ENCODE measurements at regions not wholly inside any gene's neighbourhood (a gene's known extent, or its start where the extent isn't known, plus 50 kb on each side); places are given as distances from the start of the nearest gene placed in this dataset.

DNA sequence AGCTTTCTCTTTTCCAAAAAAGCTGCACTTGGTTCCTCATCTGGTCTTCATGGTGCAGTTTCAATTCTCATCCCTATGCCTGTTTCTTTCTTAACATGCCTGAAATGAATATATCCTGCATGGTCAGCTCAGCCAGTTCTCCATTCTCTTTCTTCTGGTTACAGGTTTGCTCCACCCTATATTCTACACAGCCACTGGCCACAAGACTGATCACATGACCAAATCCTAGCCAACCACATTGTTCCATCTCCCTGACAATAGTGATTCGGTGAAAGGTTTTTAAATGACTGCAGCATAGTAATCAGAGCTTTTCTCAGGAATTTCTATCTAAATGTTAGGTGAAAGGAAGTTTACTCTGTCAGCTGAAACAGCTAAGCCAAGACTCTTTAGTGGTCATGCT lies 891.4 kb downstream of the METTL15 start:
- POLR2A ChIA-PET, result no interaction called here
- intact Hi-C loops (cut with micrococcal nuclease), result no loop called here

GRCh38 chr11:28992996-28993395 lies 884.8 kb downstream of the METTL15 start:
- H3K9me3 Mint-ChIP-seq, result peaks cover 3% of the 10 kb centered on the region
- H3K4me1 Mint-ChIP-seq (ENCODE audit: low read depth), result no peaks in the 10 kb centered on the region
- H3K27ac Mint-ChIP-seq, result no peak overlapping the region
- no peak overlapping the region for H3K4me3 Mint-ChIP-seq
- no peak for DNase-seq
- CTCF ChIA-PET, result no interaction called here
- no peaks in the 10 kb centered on the region for H3K27me3 Mint-ChIP-seq
- intact Hi-C loops (cut with micrococcal nuclease), result no loop called here
- no peaks in the 10 kb centered on the region for H3K36me3 Mint-ChIP-seq (ENCODE audit: low read depth)
- POLR2A ChIA-PET, result no interaction called here
- TF ChIP-seq, protein P1, sequence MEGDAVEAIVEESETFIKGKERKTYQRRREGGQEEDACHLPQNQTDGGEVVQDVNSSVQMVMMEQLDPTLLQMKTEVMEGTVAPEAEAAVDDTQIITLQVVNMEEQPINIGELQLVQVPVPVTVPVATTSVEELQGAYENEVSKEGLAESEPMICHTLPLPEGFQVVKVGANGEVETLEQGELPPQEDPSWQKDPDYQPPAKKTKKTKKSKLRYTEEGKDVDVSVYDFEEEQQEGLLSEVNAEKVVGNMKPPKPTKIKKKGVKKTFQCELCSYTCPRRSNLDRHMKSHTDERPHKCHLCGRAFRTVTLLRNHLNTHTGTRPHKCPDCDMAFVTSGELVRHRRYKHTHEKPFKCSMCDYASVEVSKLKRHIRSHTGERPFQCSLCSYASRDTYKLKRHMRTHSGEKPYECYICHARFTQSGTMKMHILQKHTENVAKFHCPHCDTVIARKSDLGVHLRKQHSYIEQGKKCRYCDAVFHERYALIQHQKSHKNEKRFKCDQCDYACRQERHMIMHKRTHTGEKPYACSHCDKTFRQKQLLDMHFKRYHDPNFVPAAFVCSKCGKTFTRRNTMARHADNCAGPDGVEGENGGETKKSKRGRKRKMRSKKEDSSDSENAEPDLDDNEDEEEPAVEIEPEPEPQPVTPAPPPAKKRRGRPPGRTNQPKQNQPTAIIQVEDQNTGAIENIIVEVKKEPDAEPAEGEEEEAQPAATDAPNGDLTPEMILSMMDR (IDR thresholded peaks at IDR 0.05), result no peak
- no peak for ATAC-seq

More for the DNA sequence above, 891.4 kb downstream of the METTL15 start:
- TF ChIP-seq, protein P1 (IDR thresholded peaks at IDR 0.05), result no peak
- Mint-ChIP-seq H3K27ac (no peak overlapping the region), H3K36me3 (ENCODE audit: low read depth) (no peaks in the 10 kb centered on the region), H3K4me3 (no peak overlapping the region), H3K9me3 (peaks cover 6% of the 10 kb centered on the region), H3K4me1 (ENCODE audit: low read depth) (no peaks in the 10 kb centered on the region), H3K27me3 (no peaks in the 10 kb centered on the region)
- CTCF ChIA-PET, result no interaction called here
- DNase-seq (no peak), ATAC-seq (no peak)

- Mint-ChIP-seq H3K36me3 (ENCODE audit: low read depth) (no peaks in the 10 kb centered on the region), H3K9me3 (peaks cover 6% of the 10 kb centered on the region), H3K27me3 (no peaks in the 10 kb centered on the region), H3K4me1 (ENCODE audit: low read depth) (no peaks in the 10 kb centered on the region), H3K27ac (no peak overlapping the region), H3K4me3 (no peak overlapping the region)
- TF ChIP-seq, protein P1 (IDR thresholded peaks at IDR 0.05), result no peak
- ATAC-seq (no peak), DNase-seq (no peak)
- ChIA-PET POLR2A (no interaction called here), CTCF (no interaction called here)
- intact Hi-C loops (cut with micrococcal nuclease), result no loop called here
Observed at GRCh38 chr11:28984231-28984630, 876.0 kb downstream of the METTL15 start.

DNA sequence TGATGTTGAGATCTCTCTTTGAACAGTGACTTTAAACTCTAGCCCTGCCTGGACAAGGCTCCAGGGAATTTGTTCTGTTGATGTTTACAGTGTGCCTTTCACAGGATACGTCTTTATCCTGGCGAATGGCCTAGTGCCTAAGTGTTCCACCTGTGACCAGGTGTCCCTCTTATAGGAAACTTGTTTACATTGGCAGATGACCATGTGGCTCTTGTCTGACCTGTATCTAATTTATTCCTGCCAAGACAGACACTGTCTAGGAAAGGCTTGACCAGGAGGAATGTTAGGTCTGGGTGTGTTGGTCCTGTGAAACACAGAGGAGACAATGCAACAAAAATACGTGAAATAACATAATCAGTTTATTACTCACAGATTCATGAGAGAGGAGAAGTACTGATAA lies 875.6 kb downstream of the METTL15 start:
- H3K9me3 Mint-ChIP-seq, result peaks cover 6% of the 10 kb centered on the region
- no peak overlapping the region for H3K4me3 Mint-ChIP-seq
- H3K27ac Mint-ChIP-seq, result no peak overlapping the region
- TF ChIP-seq, protein P1 (IDR thresholded peaks at IDR 0.05), result no peak
- ATAC-seq, result no peak
- no peaks in the 10 kb centered on the region for H3K4me1 Mint-ChIP-seq (ENCODE audit: low read depth)
- POLR2A ChIA-PET, result no interaction called here
- intact Hi-C loops (cut with micrococcal nuclease), result no loop called here
- DNase-seq, result no peak
- CTCF ChIA-PET, result no interaction called here
- H3K36me3 Mint-ChIP-seq (ENCODE audit: low read depth), result no peaks in the 10 kb centered on the region
- no peaks in the 10 kb centered on the region for H3K27me3 Mint-ChIP-seq

DNA sequence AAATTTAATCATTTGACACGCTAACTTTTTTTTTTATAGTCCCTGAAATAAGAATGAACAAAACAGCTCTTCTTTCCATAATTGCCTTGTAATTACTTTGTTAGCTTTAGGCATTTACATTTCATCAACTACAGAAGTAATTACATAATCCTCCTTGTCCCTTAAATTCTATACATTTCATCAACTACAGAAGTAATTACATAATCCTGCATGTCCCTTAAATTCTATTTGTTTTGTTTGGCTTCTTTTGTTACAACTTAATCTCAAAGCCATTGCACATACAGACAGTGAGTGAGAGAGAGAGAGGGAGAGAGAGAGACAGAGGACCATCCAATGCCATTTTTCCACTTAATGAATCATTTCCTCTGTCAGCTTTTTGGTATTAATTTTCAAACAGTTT lies 873.2 kb downstream of the METTL15 start:
- H3K36me3 Mint-ChIP-seq (ENCODE audit: low read depth), result no peaks in the 10 kb centered on the region
- POLR2A ChIA-PET, result no interaction called here
- no peak overlapping the region for H3K4me3 Mint-ChIP-seq
- peaks cover 6% of the 10 kb centered on the region for H3K9me3 Mint-ChIP-seq
- H3K4me1 Mint-ChIP-seq (ENCODE audit: low read depth), result no peaks in the 10 kb centered on the region
- no peak for DNase-seq
- ATAC-seq, result no peak
- CTCF ChIA-PET, result no interaction called here
- intact Hi-C loops (cut with micrococcal nuclease), result no loop called here
- TF ChIP-seq, protein P1 (IDR thresholded peaks at IDR 0.05), result no peak
- no peaks in the 10 kb centered on the region for H3K27me3 Mint-ChIP-seq
- H3K27ac Mint-ChIP-seq, result no peak overlapping the region

All from activated CD8-positive, alpha-beta T cell treated with anti-CD3 and anti-CD28 coated beads for 36 hours (primary cell).